GM19328 (cell line): ENCODE measurements at regions not wholly inside any gene's neighbourhood (a gene's known extent, or its start where the extent isn't known, plus 50 kb on each side); places are given as distances from the start of the nearest gene placed in this dataset.
"Not testable (repeated sequence)": the region's sequence is repeated elsewhere in the genome, so short reads cannot be mapped to it uniquely, and the experiment has no call there.

Experiments
- ATAC-seq: cut with Tn5 transposase; IDR thresholded peaks from one replicate; pipeline ENCODE4 v1.9.1; 2021; ENCODE audit warnings: mild to moderate bottlenecking, moderate library complexity; ENCODE audit not compliant: unreplicated experiment

DNA sequence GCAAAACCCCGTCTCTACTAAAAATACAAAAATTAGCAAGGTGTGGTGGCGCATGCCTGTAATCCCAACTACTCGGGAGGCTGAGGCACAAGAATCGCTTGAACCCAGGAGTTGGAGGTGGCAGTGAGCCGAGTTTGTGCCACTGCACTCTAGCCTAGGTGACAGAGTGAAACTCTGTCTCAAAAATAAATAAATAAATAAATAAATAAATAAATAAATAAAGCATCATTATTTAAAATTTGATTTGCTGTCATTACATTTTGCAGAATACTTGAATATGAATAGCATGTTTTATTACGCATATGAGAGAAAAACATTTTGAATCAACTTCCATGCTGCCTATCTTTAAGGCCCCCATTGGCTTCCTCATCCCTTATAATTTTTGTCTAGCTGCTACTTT, 53.4 kb upstream of the MED14 start:
- not testable (repeated sequence) for ATAC-seq

DNA sequence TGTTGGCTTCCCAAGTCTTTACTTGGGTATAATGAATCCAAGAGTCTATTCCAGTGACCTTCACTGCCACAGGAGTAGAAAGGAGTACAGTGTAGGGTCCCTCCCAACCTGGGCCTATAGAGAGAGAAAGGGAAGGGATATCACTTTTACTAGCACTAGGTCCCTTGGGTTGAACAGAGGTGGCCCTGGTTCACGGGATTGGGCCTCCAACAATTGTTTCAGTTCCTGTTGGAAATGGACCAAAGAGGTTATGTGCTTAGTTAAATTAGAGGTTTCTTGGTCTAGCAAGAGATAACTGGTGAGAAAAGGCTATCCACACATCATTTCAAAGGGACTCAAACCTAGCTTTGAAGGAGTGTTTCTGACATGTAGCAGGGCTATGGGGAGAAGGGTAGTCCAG, 57.1 kb upstream of the MED14 start:
- ATAC-seq, result no peak

DNA sequence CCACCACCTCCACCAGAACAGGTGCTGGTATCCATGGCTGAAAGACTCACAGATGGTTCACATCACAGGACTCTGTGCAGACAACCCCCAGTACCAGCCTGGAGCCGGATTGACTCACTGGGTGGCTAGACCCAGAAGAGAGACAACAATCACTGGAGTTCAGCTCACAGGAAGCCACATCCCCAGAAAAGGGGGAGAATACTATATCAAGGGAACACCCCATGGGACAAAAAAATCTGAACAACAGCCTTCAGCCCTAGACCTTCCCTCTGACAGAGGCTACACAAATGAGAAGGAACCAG, 59.4 kb upstream of the MED14 start:
- not testable (repeated sequence) for ATAC-seq

DNA sequence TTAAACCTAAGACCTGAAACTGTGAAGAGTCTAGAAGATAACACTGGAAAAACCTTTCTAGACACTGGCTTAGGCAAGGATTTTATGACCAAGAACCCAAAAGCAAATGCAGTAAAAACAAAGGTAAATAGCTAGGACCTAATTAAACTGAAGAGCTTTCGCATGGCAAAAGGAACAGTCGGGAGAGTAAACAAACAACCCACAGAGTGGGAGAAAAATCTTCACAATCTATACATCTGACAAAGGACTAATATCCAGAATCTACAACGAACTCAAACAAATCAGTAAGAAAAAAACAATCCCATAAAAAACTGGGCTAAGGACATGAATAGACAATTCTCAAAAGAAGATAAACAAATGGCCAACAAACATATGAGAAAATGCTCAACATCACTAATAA, 64.4 kb upstream of the MED14 start:
- ATAC-seq, result not testable (repeated sequence)

DNA sequence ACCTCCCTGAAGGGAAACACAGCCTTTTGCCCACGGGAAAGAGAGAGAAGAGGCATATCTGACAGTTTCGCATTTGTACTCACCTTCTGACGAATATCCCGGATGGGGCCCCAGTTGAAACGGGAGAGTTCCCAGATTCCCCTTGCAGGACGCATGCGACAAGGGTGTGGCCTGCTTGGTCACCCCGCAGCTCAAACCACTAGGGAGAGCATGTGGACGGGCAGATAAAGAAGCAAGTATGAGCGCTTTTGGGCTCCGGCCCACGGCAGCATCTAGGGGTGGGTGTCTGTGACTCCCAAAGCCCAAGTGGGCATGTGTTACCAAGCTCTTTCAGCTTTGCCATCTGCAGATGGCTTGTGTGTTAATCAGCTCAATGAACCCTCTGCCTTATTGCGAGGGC, 70.1 kb upstream of the MED14 start:
- ATAC-seq, result no peak

DNA sequence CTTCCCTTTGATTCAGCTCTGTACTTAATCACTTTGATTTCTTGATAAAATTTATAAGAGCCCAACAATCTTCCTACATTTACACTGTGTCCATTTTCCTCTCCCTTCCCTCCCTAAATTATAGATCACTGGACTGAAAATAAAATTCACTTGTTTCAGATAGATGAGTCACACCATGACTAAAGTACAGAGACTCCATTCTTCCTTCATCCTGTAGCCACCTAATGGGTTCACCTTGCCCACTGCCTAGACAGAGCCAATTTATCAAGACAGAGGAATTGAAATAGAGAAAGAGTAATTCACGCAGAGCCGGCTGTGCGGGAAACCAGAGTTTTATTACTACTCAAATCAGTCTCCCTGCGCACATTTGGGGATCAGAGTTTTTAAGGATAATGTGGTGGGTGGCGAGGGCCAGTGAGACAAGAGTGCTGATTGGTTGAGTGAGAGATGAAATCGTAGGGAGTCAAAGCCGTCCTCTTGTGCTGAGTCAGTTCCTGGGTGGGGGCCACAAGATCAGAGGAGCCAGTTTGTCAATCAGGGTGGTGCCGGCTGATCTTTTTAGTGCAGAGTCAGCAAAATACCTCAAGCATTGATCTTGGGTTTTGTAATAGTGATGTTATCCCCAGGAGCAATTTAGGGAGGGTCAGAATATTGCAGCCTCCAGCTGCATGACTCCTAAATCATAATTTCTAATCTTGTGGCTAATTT, 71.3 kb upstream of the MED14 start:
- no peak for ATAC-seq

DNA sequence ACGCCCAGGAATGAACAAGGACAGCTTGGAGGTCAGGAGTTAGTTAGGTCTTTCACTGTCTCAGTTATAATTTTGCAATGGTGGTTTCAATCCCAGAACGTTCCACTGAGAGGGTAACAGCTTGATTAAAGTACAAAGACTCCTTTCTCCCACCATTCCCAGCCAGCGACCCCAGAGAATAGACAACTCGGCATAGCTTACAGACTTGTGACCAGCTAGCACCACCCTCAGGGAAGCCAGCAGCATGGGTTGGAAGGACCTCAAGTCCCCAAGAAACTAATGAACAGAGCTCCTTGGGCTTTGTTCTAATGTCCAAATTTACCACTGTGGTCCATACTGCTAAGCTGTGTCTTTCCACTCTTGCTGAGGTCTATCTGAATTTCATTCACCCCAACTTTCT, 72.0 kb upstream of the MED14 start:
- ATAC-seq, result no peak

DNA sequence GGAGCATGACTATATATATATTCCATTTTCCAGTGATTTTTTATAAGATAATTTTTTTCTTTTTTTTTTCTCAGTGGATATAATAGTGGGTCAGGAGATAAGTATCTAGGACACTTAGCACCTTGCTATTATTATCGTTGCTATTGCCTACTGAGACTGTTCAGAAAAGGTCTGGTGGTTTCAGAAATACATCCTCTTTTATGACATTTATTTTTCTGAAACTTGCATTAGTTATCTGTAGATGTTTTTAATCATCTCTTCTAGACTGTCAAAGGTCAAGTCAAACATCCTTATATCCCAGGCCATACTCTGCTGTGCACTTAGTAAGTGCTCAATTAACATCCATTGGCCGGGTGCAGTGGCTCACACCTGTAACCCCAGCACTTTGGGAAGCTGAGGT, 72.9 kb upstream of the MED14 start:
- no peak for ATAC-seq

DNA sequence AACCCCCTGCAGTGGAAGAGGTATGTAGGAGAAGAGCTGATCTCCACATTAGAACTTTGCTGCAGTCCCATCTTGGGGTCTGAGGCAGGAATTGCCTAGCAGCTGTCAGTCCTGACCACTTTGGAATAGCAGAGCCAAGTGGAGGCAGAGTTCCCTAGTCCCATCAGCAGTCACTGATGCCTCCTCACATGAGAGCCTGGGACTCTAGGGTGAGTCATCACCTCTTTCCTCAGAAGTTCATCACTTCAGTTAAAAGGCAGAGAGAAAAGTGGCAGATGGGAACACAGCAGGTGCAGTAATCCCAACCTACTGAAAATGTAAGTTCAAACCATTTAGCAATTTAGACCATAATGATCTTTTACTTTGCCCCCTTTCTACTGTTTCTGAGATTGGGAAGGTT, 73.9 kb upstream of the MED14 start:
- no peak for ATAC-seq

DNA sequence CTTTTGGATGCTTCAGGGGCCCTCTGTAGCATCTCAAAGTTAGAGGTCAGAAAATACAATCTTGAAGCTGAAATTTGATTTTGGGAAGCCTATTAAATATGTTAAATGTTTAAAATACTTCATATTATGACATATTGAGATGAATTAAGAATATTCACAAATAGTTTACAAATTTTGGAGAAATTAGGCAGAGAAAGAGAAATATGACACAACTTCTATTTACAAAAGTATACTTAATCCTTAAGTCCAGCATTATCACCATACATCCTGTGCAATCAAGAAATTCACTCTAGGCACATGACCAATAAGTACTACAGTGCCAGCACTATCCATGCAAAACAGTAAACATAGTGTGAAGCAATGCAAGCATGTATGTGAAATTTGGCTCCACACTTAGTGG, 79.7 kb upstream of the MED14 start:
- not testable (repeated sequence) for ATAC-seq

DNA sequence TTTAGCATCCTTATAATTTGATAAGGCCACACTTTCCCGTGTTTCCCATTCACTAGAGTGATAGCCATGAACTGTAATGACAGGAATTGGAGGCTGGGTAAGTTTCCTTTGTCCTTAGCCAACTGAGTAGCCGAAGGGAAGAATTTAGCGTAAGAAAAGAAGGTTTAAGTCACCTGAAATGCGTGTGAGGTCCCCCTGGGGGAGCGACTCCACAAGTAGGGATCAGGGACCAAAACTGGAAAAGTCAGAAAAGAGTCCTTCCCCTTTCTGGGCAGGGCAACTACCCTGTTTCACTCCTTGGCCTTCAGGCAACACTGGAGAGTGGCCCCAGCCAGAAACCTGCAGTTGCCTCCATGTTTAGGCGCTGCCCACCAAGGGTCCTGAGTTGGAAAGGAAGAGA, 81.6 kb upstream of the MED14 start:
- no peak for ATAC-seq

DNA sequence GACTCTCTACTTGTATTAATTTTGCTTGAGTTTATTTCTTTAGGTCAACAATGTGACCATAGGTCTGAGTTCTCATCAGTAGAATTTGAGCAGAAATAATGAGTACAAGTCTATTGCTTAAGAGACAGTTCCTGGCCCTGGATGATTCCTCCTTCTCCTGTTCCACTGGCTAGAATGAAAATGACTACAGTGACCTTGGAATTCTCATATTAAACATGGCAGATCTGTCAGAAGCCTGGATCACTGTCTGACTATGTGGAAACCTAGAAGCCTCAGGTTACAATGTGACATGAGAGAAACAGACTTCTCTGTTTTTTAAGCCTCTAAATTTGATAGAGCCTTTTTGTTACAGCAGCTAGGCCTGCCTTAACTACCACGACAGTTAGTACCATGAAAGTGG, 82.9 kb upstream of the MED14 start:
- ATAC-seq, result no peak

DNA sequence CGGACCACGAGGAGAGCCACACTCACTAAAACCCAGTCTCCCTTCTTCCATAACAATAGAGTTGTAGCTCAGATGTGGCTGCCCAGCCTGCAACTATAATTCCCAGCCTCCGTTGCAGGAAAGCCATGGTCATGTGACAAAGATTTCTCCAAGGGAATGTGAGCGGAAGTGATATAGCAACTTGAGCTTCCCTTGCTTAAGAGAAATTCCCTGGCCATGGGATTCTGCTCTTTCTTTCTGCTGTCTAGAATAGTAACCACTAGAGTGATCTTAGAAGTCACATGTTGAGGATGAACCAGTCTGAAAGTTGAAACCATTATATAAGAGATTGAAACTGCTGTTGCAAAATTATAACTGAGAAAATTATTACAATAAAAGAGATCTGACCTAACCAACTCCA, 86.4 kb upstream of the MED14 start:
- no peak for ATAC-seq

DNA sequence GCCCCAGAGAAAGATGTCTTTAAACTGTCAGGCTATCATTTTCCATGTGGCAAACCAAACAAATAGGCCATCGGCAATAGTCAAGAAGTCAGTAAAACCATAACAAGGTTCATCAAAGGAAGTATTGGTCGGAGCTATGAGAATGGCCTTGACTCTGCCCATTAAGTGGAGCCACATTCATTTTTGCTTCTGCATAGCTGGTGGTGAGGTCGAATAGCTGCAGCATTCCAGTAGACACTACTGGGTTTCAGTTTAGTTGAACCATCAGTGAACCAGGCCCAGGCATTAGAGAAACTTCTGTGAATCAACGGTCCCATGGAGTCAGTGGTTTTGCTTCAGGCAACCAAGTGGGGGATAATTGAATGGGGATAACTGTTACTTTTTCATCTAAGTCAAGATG, 92.0 kb upstream of the MED14 start:
- no peak for ATAC-seq

DNA sequence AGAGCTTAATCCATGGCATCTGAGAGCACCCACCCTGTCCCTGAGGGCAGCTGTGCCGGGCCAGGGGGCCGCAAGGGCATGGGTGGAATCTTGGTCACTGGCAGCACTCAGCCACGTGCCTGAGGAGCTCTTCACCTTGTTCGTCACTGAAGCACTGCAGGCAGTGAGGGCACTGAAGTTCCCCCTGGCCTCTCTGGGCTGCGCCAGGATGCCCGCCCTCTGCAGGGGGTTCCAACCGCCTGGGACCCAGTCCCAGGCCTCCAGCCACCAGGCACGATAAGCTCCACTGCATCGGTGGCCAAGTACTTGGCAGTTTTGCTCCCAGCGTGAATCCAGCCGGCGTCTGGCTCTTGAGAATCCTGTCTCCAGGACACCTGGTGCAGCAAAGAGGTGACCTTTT, 96.4 kb upstream of the MED14 start:
- ATAC-seq, result no peak

DNA sequence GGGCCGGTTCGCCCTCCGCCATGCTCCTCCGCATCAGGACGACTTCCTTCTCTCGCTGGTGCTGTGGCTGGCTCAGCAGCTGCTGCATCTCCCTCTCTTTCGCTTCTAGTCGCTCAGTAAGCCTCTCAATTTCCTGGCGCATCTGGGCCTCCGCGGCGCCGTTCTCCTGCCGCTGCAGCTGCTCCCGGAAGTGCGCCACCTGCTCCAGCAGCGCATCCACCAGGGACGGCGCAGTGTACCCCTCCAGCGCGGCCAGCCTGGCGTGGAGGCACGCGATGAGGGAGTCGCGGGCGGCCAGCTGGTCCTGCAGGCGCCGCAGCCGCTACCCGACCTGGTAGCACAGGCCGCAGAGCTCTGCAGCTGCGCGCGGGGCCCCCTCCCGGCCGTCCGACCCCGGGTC, 97.4 kb upstream of the MED14 start:
- ATAC-seq, result no peak

DNA sequence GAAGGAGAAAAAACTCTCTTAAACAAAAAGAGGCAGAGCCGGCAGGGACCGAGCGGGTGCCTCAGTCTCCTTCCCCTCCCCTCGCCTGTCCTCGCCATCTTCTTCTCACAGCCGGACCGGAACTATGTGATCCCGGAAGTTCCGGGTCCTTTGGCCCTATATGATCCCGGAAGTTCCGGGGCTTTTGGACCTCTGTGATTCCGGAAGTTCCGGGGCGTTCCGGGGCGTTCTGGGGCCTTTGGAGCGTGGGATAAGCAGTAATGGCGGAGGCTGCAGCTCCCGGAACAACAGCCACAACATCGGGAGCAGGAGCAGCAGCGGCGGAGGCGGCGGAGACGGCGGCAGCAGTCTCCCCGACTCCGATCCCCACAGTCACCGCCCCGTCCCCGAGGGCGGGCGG, 98.9 kb upstream of the MED14 start:
- ATAC-seq, result no peak

DNA sequence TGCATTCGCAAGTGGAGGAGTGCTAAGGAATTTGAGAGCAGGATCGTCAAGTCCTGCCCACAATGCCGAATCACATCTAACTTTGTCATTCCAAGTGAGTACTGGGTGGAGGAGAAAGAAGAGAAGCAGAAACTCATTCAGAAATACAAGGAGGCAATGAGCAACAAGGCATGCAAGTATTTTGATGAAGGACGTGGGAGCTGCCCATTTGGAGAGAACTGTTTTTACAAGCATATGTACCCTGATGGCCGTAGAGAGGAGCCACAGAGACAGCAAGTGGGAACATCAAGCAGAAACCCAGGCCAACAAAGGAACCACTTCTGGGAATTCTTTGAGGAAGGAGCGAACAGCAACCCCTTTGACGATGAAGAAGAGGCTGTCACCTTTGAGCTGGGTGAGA, 100.2 kb upstream of the MED14 start:
- no peak for ATAC-seq

DNA sequence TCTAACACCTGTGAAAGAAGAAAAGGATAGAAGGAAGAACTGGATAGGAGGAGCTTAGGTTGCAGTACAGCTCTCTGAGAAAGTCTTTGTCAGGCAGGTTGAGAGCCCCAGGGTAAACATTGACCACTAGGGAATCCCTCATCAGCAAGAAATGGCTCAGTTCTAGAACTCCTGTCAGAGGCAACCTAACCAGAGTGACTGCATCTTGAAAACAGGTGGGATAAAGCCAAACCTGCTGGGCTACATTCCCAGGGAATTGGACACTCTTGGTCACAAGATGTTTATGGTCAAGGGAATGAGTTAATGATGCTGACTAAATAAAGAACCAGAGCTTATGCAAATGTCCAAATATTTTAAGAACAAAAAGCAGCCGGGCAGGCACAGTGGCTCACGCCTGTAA, 108.3 kb upstream of the MED14 start:
- no peak for ATAC-seq

DNA sequence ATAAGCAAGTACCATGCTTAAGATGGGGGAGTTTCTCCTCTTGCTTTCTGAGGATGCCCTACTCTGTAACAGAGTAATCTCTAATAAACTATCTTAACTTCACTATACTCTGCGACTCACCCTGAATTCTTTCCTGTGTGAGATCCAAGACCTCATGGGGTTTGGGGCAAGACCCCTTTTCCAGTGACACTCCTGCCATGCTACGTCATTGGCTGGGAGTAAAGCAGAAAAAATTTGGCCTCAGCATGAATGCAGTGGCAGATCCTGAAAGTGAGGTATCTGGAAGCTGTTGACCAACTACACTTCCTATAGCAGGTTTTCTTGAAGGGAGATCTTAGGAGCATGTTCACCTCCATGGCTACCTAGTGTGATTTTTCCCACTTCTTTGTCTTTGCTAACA, 109.1 kb upstream of the MED14 start:
- ATAC-seq, result no peak

DNA sequence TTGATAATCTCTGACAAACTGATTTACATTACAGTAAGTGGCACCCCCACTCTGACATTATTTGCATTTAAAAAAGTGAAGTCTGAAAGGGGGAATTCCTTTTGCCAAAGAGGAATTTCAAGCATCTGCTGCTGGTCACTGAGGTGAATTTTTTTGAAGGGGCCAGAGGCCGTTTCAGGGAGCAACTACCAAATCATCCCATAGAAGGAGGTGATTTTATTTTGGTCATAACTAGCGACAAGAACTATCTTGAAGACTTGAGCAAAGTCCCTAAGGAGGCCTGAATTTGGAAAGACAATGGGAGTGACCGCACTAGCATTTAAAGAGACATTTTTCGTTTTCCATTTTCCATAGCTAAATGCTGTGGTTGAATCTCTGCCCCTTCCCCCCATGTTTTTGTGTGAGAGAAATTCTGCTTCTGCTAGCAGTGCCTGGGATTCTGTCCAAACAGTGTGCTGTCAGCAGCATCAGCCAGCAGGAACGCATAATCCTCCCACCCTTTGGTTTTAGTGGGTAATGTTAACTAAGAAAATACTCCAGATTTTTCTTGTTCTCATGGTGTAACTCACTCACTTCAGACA, 110.1 kb upstream of the MED14 start:
- ATAC-seq, result no peak

DNA sequence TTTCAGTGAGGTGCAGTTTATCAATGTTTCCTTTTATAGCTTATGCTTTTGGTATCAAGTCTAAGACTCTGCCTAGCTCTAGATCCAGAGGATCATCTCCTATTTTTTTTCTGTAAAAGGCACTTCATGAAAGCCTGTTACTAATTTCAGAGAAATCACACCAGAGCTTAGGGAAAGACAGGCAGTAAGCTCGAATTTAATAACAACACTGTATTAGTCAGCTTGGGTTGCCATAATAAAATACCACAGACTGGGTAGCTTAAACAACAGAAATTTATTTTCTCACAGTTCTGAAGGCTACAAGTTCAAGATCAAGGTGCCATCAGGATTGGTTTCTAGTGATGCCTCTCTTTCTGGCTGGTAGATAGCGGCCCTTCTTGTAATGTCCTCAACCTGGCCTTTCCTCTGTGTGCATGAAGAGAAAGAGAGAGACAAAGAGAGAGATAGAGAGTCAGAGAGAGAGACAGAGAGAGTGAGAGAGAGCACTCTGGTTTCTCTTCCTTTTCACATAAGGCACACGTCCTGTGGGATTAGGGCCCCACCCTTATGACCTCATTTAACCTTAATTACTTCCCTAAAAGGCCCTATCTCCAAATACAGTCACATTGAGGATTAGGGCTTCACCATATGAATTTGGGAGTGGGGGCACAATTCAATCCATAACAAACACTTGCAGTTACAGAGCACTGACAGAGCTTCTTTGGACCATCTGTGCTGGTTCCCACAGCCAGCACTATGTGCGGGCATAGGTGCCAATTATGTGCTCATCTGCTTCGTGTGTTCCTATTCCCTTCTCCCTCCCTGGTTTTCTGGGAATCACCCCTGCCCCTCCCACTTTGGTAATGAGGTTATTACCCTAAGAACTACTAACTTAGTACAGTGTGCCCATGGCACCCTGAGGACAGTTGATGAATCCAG, 114.8 kb upstream of the MED14 start:
- no peak for ATAC-seq
